ENCODE measurements at regions not wholly inside any gene's neighbourhood (a gene's known extent, or its start where the extent isn't known, plus 50 kb on each side); places are given as distances from the start of the nearest gene placed in this dataset.

DNA sequence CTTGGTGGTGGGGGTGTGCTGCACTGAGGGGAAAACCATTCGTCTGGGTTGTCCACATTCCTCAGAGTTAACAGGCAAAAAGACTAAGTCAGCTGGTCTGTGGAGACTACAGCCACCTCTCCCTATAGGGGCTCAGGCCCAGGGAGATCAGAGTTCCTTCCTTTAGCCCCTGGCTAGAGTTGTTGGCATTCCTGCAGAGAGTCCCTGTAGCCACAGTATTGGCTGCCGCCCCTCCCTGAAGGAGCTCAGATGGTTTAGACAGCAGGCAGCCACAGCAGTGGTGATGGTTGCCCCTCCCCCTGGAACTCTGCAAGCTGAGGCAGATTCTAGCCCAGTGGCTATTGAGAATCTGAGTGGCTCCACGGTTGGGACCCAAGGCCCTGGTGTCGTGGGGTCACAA lies 1072.5 kb upstream of the ATXN7L3B start:
- no peak for DNase-seq (ENCODE audit: extremely low read depth, low read depth)

DNA sequence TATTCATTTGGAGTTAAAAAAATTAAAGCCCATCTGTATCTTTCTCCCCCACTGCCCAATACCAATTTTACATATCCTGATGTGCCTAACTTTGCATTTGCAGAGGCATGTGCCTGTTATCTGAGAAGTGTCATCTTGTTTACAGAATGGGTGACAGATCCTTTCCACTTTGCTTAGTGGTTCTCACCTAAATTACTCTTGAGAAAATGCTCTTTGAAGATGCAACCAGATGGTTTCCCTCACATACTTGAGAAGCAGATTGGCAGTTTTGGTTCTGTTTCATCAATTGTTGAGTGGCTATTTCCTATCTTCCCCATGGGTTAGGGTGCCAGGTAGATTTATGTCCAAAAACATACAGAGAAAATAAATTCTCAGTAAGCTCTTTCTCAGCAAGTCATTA lies 1051.4 kb upstream of the ATXN7L3B start:
- DNase-seq (ENCODE audit: extremely low read depth, low read depth) = no peak
- TF ChIP-seq, protein P1, sequence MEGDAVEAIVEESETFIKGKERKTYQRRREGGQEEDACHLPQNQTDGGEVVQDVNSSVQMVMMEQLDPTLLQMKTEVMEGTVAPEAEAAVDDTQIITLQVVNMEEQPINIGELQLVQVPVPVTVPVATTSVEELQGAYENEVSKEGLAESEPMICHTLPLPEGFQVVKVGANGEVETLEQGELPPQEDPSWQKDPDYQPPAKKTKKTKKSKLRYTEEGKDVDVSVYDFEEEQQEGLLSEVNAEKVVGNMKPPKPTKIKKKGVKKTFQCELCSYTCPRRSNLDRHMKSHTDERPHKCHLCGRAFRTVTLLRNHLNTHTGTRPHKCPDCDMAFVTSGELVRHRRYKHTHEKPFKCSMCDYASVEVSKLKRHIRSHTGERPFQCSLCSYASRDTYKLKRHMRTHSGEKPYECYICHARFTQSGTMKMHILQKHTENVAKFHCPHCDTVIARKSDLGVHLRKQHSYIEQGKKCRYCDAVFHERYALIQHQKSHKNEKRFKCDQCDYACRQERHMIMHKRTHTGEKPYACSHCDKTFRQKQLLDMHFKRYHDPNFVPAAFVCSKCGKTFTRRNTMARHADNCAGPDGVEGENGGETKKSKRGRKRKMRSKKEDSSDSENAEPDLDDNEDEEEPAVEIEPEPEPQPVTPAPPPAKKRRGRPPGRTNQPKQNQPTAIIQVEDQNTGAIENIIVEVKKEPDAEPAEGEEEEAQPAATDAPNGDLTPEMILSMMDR (IDR thresholded peaks at IDR 0.05; ENCODE audit: low read depth, low read length) = no peak

More for the DNA sequence above, 1072.5 kb upstream of the ATXN7L3B start:
- TF ChIP-seq, protein P1 (IDR thresholded peaks at IDR 0.05; ENCODE audit: low read depth, low read length) = no peak

DNA sequence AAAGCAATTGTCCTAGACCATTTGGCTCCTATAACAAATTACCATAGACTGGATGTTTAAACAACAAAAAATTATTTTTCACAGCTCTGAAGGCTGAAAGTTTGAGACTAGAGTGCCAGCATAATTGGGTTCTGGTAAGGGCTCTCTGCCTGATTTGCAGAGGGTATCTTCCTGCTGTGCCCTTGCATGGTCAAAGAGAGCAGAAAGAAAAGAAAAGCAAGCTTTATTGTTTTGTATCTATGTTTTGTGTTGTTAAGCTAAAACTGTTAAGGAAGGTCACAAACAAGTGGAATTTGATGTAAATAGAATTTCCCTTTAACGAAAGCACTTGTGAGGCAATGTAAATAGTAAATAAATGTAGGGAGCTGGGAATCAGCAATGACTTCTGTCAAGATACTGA lies 1031.0 kb upstream of the ATXN7L3B start:
- DNase-seq (ENCODE audit: extremely low read depth, low read depth) = no peak
- TF ChIP-seq, protein P1 (IDR thresholded peaks at IDR 0.05; ENCODE audit: low read depth, low read length) = no peak

DNA sequence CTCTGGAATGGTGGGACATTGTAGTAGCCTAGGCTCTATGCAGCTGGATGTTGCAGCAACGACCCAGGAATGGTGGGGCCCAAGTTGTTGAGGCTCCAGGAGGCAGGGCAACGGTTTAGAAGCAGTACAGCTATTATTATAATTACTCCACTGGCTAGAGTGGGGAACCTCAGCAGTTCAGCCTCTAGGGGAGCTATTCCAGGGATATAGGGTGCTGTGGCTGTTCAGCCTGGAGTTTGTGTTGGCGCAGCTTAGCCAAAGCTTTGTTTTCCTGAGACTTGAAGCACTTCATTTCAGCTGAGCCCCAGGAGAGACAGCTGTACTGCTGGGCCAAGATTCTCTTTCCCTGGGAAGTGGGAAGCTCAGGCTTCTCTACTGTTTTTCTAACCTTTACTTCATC lies 1023.0 kb upstream of the ATXN7L3B start:
- no peak for DNase-seq (ENCODE audit: extremely low read depth, low read depth)
- TF ChIP-seq, protein P1 (IDR thresholded peaks at IDR 0.05; ENCODE audit: low read depth, low read length) = no peak

DNA sequence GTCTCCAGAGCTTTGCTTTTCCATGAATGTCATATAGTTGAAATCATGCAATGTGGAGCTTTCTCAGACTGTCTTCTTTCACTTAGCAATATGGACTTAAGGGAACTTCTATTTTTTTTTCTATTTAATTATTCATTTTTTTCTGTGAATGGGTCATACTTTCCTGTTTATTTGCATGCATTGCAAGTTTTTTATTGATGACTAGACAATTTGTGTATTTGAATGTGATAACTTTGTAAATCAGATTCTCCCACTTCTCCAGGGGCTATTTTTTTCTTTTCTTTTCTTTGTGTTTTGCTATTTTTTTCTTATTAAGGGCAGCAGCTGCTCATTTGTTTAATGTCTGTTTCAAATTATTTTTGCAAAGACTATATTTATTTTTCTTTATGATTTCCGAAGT lies 1019.8 kb upstream of the ATXN7L3B start:
- no peak for DNase-seq (ENCODE audit: extremely low read depth, low read depth)
- TF ChIP-seq, protein P1 (IDR thresholded peaks at IDR 0.05; ENCODE audit: low read depth, low read length) = no peak

DNA sequence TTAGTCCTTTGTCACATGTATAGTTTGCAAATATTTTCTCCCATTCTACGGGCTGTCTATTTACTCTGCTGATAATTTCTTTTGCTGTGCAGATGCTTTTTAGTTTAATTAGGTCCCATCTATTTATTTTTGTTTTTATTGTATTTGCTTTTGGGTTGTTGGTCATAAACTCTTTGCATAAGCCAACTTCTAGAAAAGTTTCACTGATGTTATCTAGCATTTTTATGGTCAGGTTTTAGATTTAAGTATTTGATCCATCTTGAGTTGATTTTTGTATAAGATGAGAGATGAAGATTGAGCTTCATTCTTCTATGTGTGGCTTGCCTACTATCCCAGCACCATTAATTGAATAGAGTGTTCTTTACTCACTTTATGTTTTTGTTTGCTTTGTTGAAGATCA lies 1008.4 kb upstream of the ATXN7L3B start:
- no peak for DNase-seq (ENCODE audit: extremely low read depth, low read depth)
- TF ChIP-seq, protein P1 (IDR thresholded peaks at IDR 0.05; ENCODE audit: low read depth, low read length) = no peak

DNA sequence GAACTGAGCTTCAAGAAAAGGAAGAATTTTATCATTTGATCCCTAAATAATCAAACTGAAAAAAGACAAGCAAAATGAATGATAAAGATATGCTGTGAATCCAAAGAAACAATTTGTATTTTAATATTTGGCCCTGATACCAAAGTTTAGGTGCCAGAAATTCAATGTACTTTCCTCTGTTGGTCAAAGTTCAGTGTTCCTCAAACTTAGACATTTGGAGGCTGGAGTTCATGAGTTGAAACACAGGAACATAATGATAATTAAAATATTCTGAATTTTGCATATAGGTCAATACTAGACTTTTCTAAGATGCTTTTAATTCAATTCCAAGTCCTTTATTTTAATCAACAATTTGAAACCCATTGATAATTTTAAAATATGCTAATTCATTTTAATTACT lies 1007.7 kb upstream of the ATXN7L3B start:
- TF ChIP-seq, protein P1 (IDR thresholded peaks at IDR 0.05; ENCODE audit: low read depth, low read length) = no peak
- no peak for DNase-seq (ENCODE audit: extremely low read depth, low read depth)

All from AG09319 (cell line).